Lower leg skin (tissue), 4 donors: ENCODE measurements at regions not wholly inside any gene's neighbourhood (a gene's known extent, or its start where the extent isn't known, plus 50 kb on each side); places are given as distances from the start of the nearest gene placed in this dataset.
A peak's percentile ranks its signal among the peaks of the same experiment; 100 is the strongest.

Experiments used
- DNase-seq, 2 donors: peaks; one replicate each; pipeline ENCODE4 v3.0.0-alpha.2; 2019; ENCODE audit warnings: low spot score in 2 of 2
- H3K4me3 ChIP-seq: fragments of 200-600 bp; sonication (generic); 2 replicates; pipeline ENCODE4 v1.5.1; 2017; ENCODE audit warnings: mild to moderate bottlenecking, low read depth; ENCODE audit not compliant: poor library complexity, severe bottlenecking
- POLR2A ChIP-seq, 2 donors: fragments of 450-650 bp; IDR thresholded peaks; one replicate each; pipeline ENCODE4 v1.6.1; 2016 to 2017; ENCODE audit warnings: antibody characterized with exemption in 2 of 2, mild to moderate bottlenecking in 1 of 2, moderate library complexity in 1 of 2
- WGBS, 2 donors: methylation state at CpG; one replicate each; pipeline ENCODE4 v1.1.5; 2018; 5-methylcytosine and 5-hydroxymethylcytosine counted together
- intact Hi-C: fragments of 100-400 bp; cut with DNase I; formaldehyde crosslinking; loops from one replicate; pipeline ENCODE4 v1.15.0; 2023; ENCODE audit warnings: low total_unique reads
- TF ChIP-seq, protein P1 (sequence below), 3 donors: fragments of 450-650 bp; IDR thresholded peaks; one replicate each; pipeline ENCODE4 v1.5.1; 2016; ENCODE audit warnings: antibody characterized with exemption in 3 of 3, mild to moderate bottlenecking in 3 of 3, moderate library complexity in 2 of 3

DNA sequence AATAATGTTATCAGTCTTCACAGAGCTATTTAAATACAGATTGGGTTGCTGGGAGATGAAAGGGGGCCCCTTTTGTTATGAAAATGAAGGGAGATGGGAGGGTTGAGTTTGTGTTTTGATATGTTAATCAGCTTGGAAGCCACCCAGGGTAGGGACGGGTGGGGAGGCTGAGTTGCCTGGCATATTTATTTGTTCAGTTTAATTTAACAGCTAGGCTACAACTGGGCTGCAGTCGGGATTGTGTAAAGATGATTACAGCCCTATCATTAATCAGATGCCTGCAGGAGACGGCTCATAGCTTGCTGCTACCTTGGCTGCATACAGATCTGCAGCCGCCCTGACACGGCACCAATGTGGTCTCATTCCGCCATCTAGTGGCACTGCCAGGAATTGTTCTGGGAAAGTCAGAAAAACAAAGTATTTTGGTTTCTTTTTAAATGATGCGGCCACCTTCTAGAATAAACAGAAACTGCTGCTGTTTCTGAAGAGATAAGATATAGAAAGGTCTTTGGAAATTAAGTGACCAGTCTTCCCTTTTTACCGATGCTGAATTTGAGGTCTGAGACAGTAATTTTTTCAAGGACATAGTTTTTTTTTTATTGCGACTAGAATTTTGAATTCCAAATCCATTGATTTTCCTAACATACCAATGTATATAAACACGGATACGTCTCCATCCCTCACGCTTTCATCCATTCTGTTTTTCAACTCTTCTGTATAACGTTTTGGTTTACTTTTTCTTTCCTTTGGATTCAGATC, 458.0 kb upstream of the ASIC2 start:
- peak; percentile 62 to 91 for DNase-seq
- no peak overlapping the region for H3K4me3 ChIP-seq
- WGBS, 2 donors, result 2% methylated on average over 13 of the region's 13 CpGs
- intact Hi-C loops, result no loop called here
- no peak for TF ChIP-seq POLR2A (IDR thresholded peaks at IDR 0.05)
- TF ChIP-seq, protein P1, sequence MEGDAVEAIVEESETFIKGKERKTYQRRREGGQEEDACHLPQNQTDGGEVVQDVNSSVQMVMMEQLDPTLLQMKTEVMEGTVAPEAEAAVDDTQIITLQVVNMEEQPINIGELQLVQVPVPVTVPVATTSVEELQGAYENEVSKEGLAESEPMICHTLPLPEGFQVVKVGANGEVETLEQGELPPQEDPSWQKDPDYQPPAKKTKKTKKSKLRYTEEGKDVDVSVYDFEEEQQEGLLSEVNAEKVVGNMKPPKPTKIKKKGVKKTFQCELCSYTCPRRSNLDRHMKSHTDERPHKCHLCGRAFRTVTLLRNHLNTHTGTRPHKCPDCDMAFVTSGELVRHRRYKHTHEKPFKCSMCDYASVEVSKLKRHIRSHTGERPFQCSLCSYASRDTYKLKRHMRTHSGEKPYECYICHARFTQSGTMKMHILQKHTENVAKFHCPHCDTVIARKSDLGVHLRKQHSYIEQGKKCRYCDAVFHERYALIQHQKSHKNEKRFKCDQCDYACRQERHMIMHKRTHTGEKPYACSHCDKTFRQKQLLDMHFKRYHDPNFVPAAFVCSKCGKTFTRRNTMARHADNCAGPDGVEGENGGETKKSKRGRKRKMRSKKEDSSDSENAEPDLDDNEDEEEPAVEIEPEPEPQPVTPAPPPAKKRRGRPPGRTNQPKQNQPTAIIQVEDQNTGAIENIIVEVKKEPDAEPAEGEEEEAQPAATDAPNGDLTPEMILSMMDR (IDR thresholded peaks at IDR 0.05), result no peak

DNA sequence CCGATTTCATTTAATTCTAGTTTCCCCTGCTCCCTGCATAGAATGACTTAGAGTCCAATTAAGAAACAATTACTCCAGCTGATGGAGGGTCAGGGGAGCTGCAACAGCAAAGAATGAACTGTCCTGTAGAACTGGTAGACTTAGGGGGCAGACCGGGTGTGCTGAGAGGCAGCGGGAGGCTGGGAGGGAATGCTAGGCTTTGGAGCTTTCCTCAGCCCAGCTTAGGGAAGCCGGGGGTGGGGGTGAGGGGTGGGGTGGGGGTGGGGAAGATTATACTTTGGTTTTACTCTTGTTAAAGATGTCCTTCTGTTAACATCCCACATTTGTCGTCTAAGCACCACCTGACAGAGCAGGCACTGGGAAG, 458.6 kb upstream of the ASIC2 start:
- H3K4me3 ChIP-seq, result no peak overlapping the region
- intact Hi-C loops, result no loop called here
- TF ChIP-seq POLR2A (IDR thresholded peaks at IDR 0.05), result no peak
- TF ChIP-seq, protein P1 (IDR thresholded peaks at IDR 0.05), result no peak
- 3 to 9% methylated on average over 5 of the region's 5 CpGs for WGBS, 2 donors
- DNase-seq, result no peak

- intact Hi-C loops, result no loop called here
- WGBS, 2 donors, result 53 to 61% methylated on average over 7 of the region's 7 CpGs
- no peak overlapping the region for H3K4me3 ChIP-seq
- DNase-seq, result no peak
- no peak for TF ChIP-seq POLR2A (IDR thresholded peaks at IDR 0.05)
- TF ChIP-seq, protein P1 (IDR thresholded peaks at IDR 0.05), result no peak
Measured at GRCh38 chr17:33753452-33753851, 460.4 kb upstream of the ASIC2 start.

DNA sequence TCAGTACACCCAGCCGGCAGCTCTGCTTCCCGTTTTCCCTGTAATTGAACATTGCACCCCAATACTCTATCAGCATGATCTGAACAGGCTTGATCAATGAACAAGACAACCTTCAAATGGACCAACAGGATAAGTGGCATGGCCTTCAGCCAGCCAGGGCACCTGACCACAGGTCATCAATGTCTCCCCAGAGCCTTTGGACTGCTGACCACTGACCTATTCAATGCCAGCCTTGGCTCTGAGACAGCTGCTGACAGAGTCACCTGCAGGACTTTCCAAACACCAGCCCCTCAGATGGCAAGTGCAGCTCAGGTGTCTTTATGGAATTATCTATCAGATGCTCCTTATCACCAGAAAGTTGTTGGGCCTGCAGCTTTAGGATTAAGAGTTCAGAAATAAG, 462.9 kb upstream of the ASIC2 start:
- no peak for TF ChIP-seq POLR2A (IDR thresholded peaks at IDR 0.05)
- TF ChIP-seq, protein P1 (IDR thresholded peaks at IDR 0.05), result no peak
- WGBS, 2 donors, result 94 to 95% methylated on average over 2 of the region's 2 CpGs
- no peak for DNase-seq

DNA sequence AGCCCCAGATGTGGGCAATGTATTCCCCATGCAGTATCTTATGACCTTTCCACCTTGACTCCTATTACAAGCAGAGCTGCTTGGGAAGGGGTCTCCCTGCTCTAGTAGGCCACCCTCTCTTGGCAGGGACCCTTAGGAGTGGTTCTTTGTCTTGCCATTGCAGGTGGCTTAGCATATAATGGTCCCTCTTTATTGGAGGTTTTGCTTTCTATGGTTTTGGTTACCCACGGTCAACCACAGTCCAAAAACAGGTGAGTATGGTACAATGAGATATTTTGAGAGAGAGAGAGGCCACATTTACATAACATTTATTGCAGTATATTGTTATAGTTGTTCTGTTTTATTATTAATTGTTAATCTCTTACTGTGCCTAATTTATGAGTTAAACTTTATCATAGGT, 472.8 kb upstream of the ASIC2 start:
- intact Hi-C loops, result no loop called here
- no peak for DNase-seq
- WGBS, 2 donors, result 91 to 97% methylated on average over 1 of the region's 1 CpG
- TF ChIP-seq, protein P1 (IDR thresholded peaks at IDR 0.05), result no peak
- TF ChIP-seq POLR2A (IDR thresholded peaks at IDR 0.05), result no peak
- H3K4me3 ChIP-seq, result no peak overlapping the region

More for the DNA sequence above, 462.9 kb upstream of the ASIC2 start:
- no peak overlapping the region for H3K4me3 ChIP-seq
- intact Hi-C loops, result no loop called here

DNA sequence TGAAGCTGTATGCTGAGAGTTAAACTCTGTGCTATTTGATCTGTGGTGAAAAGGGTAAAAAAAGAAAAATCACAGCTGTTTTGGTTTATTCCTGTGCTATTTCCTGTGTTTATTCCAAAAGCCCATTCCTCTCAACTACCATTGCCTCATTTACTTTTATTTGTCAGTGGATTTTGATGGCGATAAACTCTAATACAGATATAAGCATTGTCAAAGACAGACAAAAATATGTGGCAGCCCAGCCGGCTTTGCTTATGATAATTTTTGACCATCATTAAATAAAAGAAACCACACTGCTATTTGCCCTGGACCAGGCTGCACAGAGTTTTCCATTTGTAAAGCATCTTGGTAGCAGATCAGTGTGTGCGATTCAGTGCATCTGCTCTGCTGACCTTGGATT, 473.6 kb upstream of the ASIC2 start:
- no peak overlapping the region for H3K4me3 ChIP-seq
- TF ChIP-seq, protein P1 (IDR thresholded peaks at IDR 0.05), result no peak
- TF ChIP-seq POLR2A (IDR thresholded peaks at IDR 0.05), result no peak
- DNase-seq, result no peak
- WGBS, 2 donors, result 55 to 69% methylated on average over 3 of the region's 3 CpGs
- intact Hi-C loops, result no loop called here
